ENCODE measurements at regions not wholly inside any gene's neighbourhood (a gene's known extent, or its start where the extent isn't known, plus 50 kb on each side); places are given as distances from the start of the nearest gene placed in this dataset.

- no peaks in the 10 kb centered on the region for H3K36me3 Mint-ChIP-seq
- H3K27me3 Mint-ChIP-seq: peaks cover 20% of the 10 kb centered on the region
- no peaks in the 10 kb centered on the region for H3K4me1 Mint-ChIP-seq (ENCODE audit: low read depth)
- no peak overlapping the region for H3K4me3 Mint-ChIP-seq
- DNase-seq: no peak
- POLR2A ChIA-PET: no interaction called here
- H3K9me3 Mint-ChIP-seq: no peaks in the 10 kb centered on the region
- H3K27ac Mint-ChIP-seq: no peak overlapping the region
- intact Hi-C loops (cut with micrococcal nuclease): no loop called here
- CTCF ChIA-PET: no interaction called here
Measured at GRCh38 chr18:77377813-77378212, 128.2 kb downstream of the GALR1 start.

DNA sequence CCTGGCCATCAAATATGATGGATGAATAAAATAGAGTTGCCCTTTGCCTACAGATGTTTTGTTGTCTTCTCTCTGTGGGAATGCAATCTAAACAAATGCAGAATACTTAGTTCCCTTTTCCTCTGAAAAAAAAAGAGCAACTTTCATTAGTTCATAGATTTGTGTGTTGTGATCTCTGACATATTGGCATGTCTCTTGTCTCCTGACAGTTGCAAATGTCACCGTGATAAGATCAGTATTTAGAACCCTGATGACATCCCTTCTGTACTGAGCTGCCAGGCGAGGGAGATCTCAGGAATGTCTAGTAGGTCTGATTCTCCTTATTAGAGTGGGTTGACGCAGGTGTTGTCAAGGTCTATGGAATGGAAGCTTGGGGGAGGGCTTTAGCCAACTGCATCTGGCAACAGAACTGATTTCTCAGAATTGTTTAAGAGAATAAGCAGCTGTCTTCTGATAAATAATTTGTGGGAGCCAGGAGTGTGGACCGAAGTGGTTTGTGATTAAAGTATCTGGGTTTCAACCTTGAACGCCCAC is 130.4 kb downstream of the GALR1 start:
- intact Hi-C loops (cut with micrococcal nuclease): no loop called here
- ChIA-PET POLR2A (no interaction called here), CTCF (no interaction called here)
- Mint-ChIP-seq H3K4me3 (no peak overlapping the region), H3K27me3 (peaks cover 30% of the 10 kb centered on the region), H3K27ac (no peak overlapping the region), H3K4me1 (ENCODE audit: low read depth) (no peaks in the 10 kb centered on the region), H3K36me3 (no peaks in the 10 kb centered on the region), H3K9me3 (no peaks in the 10 kb centered on the region)
- DNase-seq: no peak

- no peak for DNase-seq
- Mint-ChIP-seq H3K9me3 (no peaks in the 10 kb centered on the region), H3K4me1 (ENCODE audit: low read depth) (no peaks in the 10 kb centered on the region), H3K27me3 (peaks cover 30% of the 10 kb centered on the region), H3K4me3 (no peak overlapping the region), H3K27ac (no peak overlapping the region), H3K36me3 (no peaks in the 10 kb centered on the region)
- intact Hi-C loops (cut with micrococcal nuclease): no loop called here
- POLR2A ChIA-PET: no interaction called here
- CTCF ChIA-PET: no interaction called here
Measured at GRCh38 chr18:77380695-77381094, 131.0 kb downstream of the GALR1 start.

GRCh38 chr18:77392321-77392720 is 142.7 kb downstream of the GALR1 start:
- H3K27me3 Mint-ChIP-seq: peaks cover 9% of the 10 kb centered on the region
- H3K36me3 Mint-ChIP-seq: no peaks in the 10 kb centered on the region
- H3K4me3 Mint-ChIP-seq: no peak overlapping the region

GRCh38 chr18:77393519-77393918 is 143.9 kb downstream of the GALR1 start:
- Mint-ChIP-seq H3K27ac (no peak overlapping the region), H3K9me3 (peaks cover 3% of the 10 kb centered on the region), H3K4me1 (ENCODE audit: low read depth) (no peaks in the 10 kb centered on the region), H3K27me3 (peaks cover 7% of the 10 kb centered on the region), H3K36me3 (no peaks in the 10 kb centered on the region), H3K4me3 (no peak overlapping the region)
- DNase-seq: no peak
- intact Hi-C loops (cut with micrococcal nuclease): no loop called here
- POLR2A ChIA-PET: no interaction called here
- CTCF ChIA-PET: no interaction called here

More at GRCh38 chr18:77392321-77392720, 142.7 kb downstream of the GALR1 start:
- intact Hi-C loops (cut with micrococcal nuclease): no loop called here
- ChIA-PET POLR2A (no interaction called here), CTCF (no interaction called here)
- H3K9me3 Mint-ChIP-seq: peaks cover 3% of the 10 kb centered on the region
- H3K27ac Mint-ChIP-seq: no peak overlapping the region
- no peaks in the 10 kb centered on the region for H3K4me1 Mint-ChIP-seq (ENCODE audit: low read depth)
- no peak for DNase-seq

GRCh38 chr18:77395953-77396352 is 146.3 kb downstream of the GALR1 start:
- ChIA-PET POLR2A (no interaction called here), CTCF (no interaction called here)
- Mint-ChIP-seq H3K4me3 (no peak overlapping the region), H3K4me1 (ENCODE audit: low read depth) (no peaks in the 10 kb centered on the region), H3K36me3 (no peaks in the 10 kb centered on the region), H3K27me3 (peaks cover 7% of the 10 kb centered on the region), H3K27ac (no peak overlapping the region), H3K9me3 (peaks cover 3% of the 10 kb centered on the region)
- no peak for DNase-seq
- intact Hi-C loops (cut with micrococcal nuclease): no loop called here

DNA sequence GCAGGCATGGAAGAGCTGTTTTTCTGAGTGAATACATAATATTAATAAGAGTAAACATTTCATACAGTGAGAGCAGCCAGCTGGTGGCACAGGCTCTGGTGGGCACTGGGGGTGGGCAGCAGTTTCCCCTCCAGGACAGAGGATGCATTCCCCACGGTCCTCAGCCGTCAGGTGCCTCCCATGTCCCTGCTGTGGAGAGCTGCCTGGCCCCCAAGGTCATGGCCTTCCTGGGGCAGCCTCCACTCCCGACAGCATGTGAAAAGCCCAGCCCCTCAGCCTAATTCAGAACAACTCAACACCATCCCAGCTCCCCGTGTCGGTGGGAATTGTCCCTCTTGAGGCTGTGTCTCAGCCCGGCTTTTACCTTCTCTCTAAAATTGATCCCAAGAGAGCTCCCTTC is 147.4 kb downstream of the GALR1 start:
- H3K27ac Mint-ChIP-seq: no peak overlapping the region
- no peak for DNase-seq
- H3K27me3 Mint-ChIP-seq: peaks cover 7% of the 10 kb centered on the region
- POLR2A ChIA-PET: no interaction called here
- H3K36me3 Mint-ChIP-seq: no peaks in the 10 kb centered on the region
- CTCF ChIA-PET: no interaction called here
- H3K4me3 Mint-ChIP-seq: no peak overlapping the region
- H3K9me3 Mint-ChIP-seq: peaks cover 3% of the 10 kb centered on the region
- intact Hi-C loops (cut with micrococcal nuclease): no loop called here
- no peaks in the 10 kb centered on the region for H3K4me1 Mint-ChIP-seq (ENCODE audit: low read depth)

DNA sequence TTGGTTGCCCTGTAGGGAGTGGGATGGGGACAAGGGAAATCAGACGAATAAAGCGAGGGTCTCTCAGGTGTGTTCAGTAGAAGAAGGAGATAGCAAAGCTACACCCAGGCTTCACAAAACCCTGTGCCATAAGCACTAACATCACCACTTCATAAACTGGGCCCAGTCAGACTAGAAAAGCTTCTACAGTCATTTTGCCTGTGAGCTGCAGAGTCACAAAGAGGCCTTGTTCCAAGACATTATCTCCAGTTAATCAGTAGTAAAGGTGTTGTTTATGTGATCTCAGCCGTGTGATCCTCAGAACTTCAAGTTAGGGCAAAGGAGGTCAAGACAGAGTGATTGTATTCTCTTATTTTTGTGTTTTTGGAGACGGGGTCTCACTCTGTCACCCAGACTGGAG is 148.0 kb downstream of the GALR1 start:
- CTCF ChIA-PET: no interaction called here
- peaks cover 7% of the 10 kb centered on the region for H3K27me3 Mint-ChIP-seq

DNA sequence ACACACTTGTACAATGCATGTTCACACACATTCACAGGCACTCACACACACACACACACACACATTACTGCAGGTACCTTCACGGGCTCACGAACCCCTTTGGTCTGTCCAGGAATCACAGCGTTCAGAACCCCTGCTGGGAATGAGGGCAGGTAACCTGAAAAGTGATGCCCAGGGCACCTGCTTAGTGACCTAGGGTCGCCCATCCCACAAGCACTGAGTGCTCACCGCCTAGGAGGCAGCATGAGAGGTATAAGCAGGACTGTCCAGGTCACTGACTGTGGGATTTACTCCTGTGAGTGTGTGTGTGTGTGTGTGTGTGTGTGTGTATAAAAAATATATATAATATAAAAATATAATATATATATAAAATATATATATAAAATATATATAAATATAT is 150.9 kb downstream of the GALR1 start:
- Mint-ChIP-seq H3K4me1 (ENCODE audit: low read depth) (no peaks in the 10 kb centered on the region), H3K27me3 (peaks cover 2% of the 10 kb centered on the region), H3K36me3 (no peaks in the 10 kb centered on the region), H3K9me3 (no peaks in the 10 kb centered on the region), H3K27ac (no peak overlapping the region), H3K4me3 (no peak overlapping the region)
- intact Hi-C loops (cut with micrococcal nuclease): no loop called here
- CTCF ChIA-PET: no interaction called here
- POLR2A ChIA-PET: no interaction called here
- no peak for DNase-seq

More for the DNA sequence above, 148.0 kb downstream of the GALR1 start:
- no peaks in the 10 kb centered on the region for H3K36me3 Mint-ChIP-seq
- no peak for DNase-seq
- intact Hi-C loops (cut with micrococcal nuclease): no loop called here
- H3K9me3 Mint-ChIP-seq: no peaks in the 10 kb centered on the region
- H3K27ac Mint-ChIP-seq: no peak overlapping the region
- POLR2A ChIA-PET: no interaction called here
- H3K4me3 Mint-ChIP-seq: no peak overlapping the region
- H3K4me1 Mint-ChIP-seq (ENCODE audit: low read depth): no peaks in the 10 kb centered on the region

GRCh38 chr18:77401173-77401572 is 151.5 kb downstream of the GALR1 start:
- no peaks in the 10 kb centered on the region for H3K36me3 Mint-ChIP-seq
- no peak overlapping the region for H3K27ac Mint-ChIP-seq
- peaks cover 2% of the 10 kb centered on the region for H3K27me3 Mint-ChIP-seq
- intact Hi-C loops (cut with micrococcal nuclease): no loop called here
- no peaks in the 10 kb centered on the region for H3K4me1 Mint-ChIP-seq (ENCODE audit: low read depth)
- no peak overlapping the region for H3K4me3 Mint-ChIP-seq
- POLR2A ChIA-PET: no interaction called here
- DNase-seq: no peak
- H3K9me3 Mint-ChIP-seq: no peaks in the 10 kb centered on the region
- CTCF ChIA-PET: no interaction called here

DNA sequence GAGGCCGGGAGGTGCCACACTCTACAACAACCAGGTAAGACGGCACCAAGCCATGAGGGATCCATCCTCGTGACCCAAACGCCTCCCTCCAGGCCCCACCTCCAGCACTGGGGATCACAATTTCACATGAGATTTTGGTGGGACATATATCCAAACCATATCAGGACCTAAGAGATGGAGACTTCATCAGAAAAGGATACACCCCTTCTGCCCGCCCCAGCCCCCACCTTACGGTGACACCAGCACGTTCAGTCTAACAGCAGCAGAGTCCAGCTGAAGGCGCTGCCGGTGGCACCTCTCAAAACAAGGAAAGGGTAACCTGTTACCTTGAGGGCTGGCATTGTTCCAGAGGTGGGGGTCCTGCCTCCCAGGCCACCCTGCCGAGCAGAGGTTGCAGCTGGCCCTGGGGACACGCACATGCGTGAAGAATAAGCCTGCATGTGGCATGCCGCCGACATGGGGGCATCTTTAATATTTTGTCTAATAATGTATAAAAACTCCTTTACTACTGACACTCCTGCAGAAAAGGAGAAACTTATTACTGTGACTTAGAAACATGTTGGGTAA is 154.4 kb downstream of the GALR1 start:
- Mint-ChIP-seq H3K27ac (no peak overlapping the region), H3K4me3 (no peak overlapping the region), H3K36me3 (no peaks in the 10 kb centered on the region), H3K27me3 (peaks cover 2% of the 10 kb centered on the region), H3K9me3 (no peaks in the 10 kb centered on the region), H3K4me1 (ENCODE audit: low read depth) (no peaks in the 10 kb centered on the region)
- intact Hi-C loops (cut with micrococcal nuclease): no loop called here
- ChIA-PET POLR2A (no interaction called here), CTCF (no interaction called here)
- no peak for DNase-seq

- Mint-ChIP-seq H3K36me3 (no peaks in the 10 kb centered on the region), H3K27ac (no peak overlapping the region), H3K9me3 (no peaks in the 10 kb centered on the region), H3K4me3 (no peak overlapping the region), H3K27me3 (peaks cover 4% of the 10 kb centered on the region), H3K4me1 (ENCODE audit: low read depth) (no peaks in the 10 kb centered on the region)
- ChIA-PET POLR2A (no interaction called here), CTCF (no interaction called here)
- DNase-seq: no peak
- intact Hi-C loops (cut with micrococcal nuclease): no loop called here
Measured at GRCh38 chr18:77405096-77405495, 155.4 kb downstream of the GALR1 start.

- no peaks in the 10 kb centered on the region for H3K4me1 Mint-ChIP-seq (ENCODE audit: low read depth)
- POLR2A ChIA-PET: interaction anchor here (0.6 kb wide), 1 partner anchor 12 kb away, joined by 3 read pairs; no protein-coding TSS in a partner anchor
- CTCF ChIA-PET: no interaction called here
- intact Hi-C loops (cut with micrococcal nuclease): no loop called here
- H3K9me3 Mint-ChIP-seq: no peaks in the 10 kb centered on the region
- no peaks in the 10 kb centered on the region for H3K36me3 Mint-ChIP-seq
- H3K4me3 Mint-ChIP-seq: no peak overlapping the region
- no peak overlapping the region for H3K27ac Mint-ChIP-seq
- no peak for DNase-seq
- H3K27me3 Mint-ChIP-seq: peaks cover 4% of the 10 kb centered on the region
Measured at GRCh38 chr18:77407733-77408132, 158.1 kb downstream of the GALR1 start.
